DMS153 treated with DMSO at 0.1 percent for 48 hours (cell line): ENCODE measurements at regions not wholly inside any gene's neighbourhood (a gene's known extent, or its start where the extent isn't known, plus 50 kb on each side); places are given as distances from the start of the nearest gene placed in this dataset.

Experiments
- DNase-seq: peaks from one replicate; lab custom pipeline; 2025; ENCODE audit not compliant: unreplicated experiment; lab: John Stamatoyannopoulos, UW

DNA sequence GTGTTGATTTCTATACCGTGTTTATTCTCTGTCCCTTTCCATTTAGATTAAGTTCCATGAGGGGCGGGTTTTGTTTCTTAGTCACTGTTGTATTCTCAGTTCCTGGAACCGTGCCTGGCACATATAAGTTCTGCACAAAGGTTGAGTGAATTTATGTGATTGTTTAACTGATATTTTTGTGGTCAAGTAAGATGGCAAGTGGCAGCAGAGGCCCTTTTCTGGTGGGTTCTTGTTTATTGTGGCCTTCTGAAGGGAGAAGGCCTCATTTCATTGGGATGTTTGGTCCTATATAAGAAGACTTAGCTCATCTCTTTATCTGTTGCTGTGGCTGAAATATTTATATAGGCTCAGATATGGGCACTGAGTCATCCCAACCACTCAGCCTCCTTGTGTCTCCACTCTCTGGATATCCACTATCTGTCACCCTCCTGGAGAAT is 262.5 kb downstream of the PSAT1 start:
- DNase-seq = no peak

- no peak for DNase-seq
These were observed 265.1 kb downstream of the PSAT1 start for GRCh38 chr9:78562021-78562420.

- DNase-seq = no peak
These were observed 266.3 kb downstream of the PSAT1 start for GRCh38 chr9:78563269-78563668.

GRCh38 chr9:78565481-78565880 is 268.6 kb downstream of the PSAT1 start:
- DNase-seq = no peak

GRCh38 chr9:78566521-78566920 is 269.6 kb downstream of the PSAT1 start:
- DNase-seq = no peak

DNA sequence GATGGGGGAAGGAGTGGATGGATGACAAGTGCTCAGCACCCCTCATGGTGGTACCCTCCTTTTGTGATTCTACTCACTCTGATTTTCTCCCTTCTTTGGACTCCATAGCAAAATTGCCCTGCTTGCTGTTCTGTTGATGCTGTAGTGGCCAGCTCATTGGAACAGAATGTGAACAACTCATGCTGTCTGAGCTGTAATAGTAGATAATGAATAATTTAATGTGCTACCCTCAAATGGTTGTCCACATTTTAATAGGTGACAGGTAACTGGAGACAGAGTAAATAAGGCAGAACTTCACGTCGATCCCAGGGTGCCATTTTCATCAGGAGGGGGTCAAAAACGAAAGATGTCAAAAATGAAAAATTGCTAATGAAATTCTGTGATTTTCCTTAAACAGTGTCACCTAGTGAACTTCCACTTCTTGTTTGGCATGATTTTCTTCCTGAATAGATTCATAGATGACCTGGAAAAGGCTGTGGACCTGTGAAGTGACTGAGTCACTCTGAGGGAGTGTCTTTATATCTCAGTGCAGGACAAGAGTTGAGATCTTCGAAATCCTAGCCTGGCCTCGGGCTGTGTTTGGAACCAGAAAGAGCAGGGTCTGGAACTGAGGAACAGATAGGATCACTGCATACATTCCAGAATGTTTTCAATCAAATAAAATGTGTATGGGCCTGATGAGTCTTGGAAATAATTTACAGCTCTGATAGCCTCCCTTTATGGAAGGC is 270.2 kb downstream of the PSAT1 start:
- no peak for DNase-seq

DNA sequence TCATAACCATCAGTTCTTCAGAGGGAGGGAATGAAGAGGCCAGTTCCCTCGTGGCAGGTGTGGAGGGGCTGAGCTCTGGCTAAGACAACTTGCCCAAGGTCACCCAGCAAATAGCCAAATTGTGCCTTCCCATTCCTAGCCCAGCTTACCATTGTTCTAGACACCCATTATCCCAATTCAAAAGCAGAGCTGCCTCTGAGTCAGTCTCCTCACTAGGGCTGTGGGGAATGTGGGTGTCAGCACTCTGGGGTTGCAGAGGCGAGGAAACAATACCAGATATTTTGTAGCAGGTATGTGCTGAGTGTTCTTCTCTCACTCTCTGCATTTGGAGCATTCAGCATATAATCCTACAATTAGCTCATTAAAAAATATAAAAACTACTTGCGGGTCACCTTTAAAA is 270.8 kb downstream of the PSAT1 start:
- no peak for DNase-seq

DNA sequence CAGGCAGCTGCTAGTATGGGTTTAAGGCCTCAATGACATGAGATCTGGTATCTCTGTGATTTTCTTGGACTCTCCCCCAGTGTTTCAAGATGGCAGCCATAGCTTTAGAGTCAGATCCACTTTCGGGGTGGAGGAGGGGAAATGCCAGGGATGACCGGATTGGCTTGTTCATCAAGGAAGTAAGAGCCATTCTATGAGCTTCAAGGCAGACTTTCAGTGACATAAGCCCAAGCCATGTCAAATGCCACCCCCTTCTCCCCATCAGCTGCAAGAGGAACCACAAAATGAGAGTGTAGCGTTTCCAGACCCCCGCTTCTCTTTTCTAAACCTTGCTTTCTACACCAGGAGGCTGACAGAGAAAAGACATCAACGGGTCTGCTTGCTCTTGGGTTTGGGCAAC is 271.8 kb downstream of the PSAT1 start:
- no peak for DNase-seq

DNA sequence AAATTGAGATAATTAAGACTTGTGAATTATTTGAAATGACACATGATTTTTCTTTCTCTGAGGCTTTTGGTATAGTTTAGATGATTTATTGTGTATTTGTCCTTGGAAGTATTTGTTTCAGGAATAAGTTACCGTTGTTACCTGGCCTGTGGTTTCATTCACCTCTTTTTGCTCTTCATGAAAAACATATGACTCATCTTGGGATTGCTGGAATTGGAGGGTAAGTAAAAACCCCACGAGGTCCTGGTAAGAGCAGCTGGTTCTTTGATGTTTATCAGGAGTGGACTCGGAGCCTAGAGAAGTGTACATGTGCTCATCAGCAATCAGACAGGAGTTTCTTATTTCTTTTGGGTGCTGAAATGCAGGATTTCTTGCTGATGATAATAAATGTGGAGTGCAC is 275.3 kb downstream of the PSAT1 start:
- no peak for DNase-seq

DNA sequence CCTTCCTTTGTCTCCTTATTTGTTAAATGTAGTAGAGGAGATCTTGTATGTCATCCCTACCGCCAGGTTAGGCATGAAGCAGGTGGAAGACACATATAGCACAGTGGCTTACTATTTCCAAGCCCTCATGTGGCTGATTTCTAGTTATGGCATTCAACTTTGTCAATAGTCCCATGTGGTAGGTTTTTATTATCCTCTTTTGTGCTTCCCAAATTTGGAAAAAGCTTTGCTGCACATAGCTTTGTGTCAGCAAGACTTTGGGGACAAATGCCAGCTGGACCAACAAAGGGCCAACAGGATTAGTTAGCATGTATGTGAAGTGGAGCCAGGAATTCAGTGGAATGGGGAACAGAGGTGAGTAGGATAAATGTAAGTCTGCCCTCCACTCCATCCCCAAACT is 276.3 kb downstream of the PSAT1 start:
- no peak for DNase-seq

- DNase-seq = no peak
These were observed 276.7 kb downstream of the PSAT1 start for GRCh38 chr9:78573669-78574068.

GRCh38 chr9:78574354-78575045 is 277.6 kb downstream of the PSAT1 start:
- no peak for DNase-seq

DNA sequence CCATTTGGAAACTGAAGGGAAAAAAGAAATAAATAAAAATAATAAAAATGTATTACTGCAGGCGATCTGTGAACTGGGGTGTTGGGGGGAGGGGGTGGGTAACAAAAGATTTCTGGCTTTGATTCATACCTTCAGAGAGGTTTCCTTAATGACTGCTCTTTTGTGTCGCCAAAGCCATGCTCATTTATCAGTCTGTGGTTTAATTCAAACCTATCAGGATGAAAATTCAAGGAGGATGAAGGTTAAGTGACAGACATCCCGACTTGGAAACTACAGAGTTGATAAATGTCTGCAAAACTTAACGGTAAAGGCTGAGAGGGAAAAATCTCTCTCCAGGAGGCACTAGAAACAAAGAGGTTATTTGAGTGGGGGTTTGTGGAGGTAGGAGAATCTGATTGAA is 278.2 kb downstream of the PSAT1 start:
- no peak for DNase-seq

DNA sequence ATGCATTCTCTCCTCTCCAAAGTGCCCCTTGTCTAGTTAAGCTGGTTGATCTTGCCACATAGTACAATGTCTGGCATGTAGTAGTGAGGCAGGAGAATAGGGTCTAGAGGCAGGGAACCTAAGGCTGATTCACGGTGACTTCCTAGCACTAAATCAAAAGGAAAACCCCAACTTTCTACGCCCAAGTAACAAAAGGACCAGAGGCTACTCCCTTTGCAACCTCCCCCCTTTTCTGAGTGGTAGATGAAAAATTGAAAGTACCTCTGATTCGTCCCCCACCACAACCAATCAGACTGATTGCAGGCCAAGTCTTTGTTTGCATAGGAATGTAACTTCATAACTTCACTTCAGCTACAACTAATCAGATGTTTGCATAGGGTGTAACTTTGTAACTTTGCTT is 278.8 kb downstream of the PSAT1 start:
- no peak for DNase-seq

DNA sequence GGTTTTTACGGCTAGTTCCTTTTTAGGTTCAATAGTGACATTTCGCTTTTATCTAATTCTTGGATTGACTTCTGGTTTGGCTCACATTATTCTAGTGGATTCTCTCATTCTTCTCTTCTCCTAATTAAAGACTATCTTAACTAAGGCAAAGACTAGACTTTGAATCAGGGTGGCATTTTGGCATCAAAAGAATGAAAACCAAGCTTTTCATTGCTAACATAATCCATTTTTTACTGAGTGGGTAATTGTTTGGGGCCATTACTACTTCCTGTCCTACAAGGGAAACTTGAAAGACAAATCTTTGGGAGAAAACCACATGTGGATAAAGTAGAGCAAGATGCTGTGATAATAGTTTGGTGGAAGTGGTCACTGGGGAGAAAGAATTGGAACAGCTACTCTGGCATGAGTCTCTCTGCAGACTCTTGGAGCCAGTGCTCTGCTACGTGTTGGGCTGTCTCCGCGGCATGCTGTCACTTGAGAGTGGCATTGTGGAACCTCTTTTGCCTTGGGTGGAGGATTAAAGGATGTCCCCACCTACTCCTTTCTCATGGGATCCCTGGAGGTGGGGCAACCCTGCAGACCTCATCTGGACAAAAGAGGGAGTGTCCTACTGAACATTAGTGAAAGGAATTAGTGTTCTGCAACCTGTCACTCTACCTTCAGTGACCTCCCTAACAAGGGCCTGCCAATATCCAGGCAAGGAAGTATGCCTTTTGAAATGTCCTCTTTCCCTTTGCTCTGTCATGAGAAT is 280.4 kb downstream of the PSAT1 start:
- DNase-seq = no peak

- no peak for DNase-seq
These were observed 281.1 kb downstream of the PSAT1 start for GRCh38 chr9:78578072-78578471.

DNA sequence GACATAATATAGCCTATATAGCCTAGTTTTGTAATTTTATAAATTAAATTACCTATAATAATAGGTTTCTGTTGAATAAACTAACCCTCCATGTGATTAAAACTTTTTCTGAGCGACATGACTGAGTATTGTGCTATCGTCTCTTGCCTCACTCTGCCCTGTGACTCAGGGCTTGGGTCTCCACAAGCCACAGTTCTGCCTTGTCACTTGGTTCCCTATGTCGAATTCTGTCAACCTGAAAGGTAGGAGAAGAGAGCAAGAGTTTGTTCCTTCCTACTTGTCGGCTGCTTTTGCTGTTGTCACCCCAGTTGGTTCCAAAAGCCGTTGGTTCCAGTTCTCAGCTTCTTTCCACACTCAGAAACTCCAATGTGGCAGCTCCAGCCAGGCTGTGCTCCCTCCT is 285.9 kb downstream of the PSAT1 start:
- DNase-seq = no peak

GRCh38 chr9:78584589-78584988 is 287.7 kb downstream of the PSAT1 start:
- DNase-seq = no peak

- DNase-seq = no peak
These were observed 289.0 kb downstream of the PSAT1 start for GRCh38 chr9:78585909-78586308.

DNA sequence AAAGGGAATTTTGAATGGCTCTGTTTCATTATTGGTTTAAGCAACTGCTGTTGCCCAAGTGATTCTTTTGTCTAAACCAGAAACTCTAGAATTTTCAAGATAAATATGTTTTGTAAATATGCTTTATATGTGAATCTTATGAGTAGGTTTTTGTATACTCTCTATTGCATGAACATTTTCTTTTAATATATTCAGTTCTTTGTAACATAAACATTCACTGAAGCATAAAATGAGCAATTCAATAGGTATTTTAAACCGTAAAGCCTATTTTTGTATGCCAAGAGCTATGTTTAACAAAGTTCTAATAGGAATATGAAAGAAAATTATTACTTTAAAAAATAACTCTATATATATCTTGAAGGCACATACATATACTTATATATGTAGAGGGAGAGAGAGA is 293.1 kb downstream of the PSAT1 start:
- no peak for DNase-seq

DNA sequence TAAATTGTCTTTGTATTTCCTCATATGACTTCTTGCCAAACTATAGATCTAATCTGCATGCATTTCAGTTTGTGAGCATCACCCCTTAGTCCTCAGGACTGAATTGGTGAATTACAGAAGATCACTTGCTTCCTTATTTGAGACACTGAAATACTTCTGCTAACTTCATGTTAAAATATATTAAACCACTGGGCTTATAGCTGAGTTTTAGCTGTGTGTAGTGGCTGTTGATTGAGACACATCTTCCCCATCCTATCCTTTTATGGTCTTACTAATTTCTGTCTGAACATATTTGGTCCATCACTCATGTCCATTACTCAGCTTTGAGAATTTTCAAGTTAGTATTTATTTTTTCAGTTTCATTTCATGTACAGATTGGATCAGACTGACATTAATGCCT is 295.9 kb downstream of the PSAT1 start:
- DNase-seq = no peak
